MM.1S (cell line): ENCODE measurements at regions not wholly inside any gene's neighbourhood (a gene's known extent, or its start where the extent isn't known, plus 50 kb on each side); places are given as distances from the start of the nearest gene placed in this dataset.

Experiments
- DNase-seq: peaks from one replicate; pipeline ENCODE4 v3.0.0-alpha.2; 2015
- H2AFZ ChIP-seq: fragments of 300-600 bp; sonication (generic); 2 replicates; pipeline ENCODE4 v1.6.0; 2016; ENCODE audit warnings: antibody characterized with exemption, low read length
- H3F3A ChIP-seq: fragments of 300-600 bp; sonication (generic); 2 replicates; pipeline ENCODE4 v1.6.1; 2016; ENCODE audit warnings: mild to moderate bottlenecking, antibody characterized with exemption, low read length, moderate library complexity, mixed read lengths; ENCODE audit not compliant: insufficient read depth
- H3K27ac ChIP-seq: fragments of 300-600 bp; sonication (generic); 2 replicates; pipeline ENCODE4 v1.5.1; 2016; ENCODE audit warnings: mild to moderate bottlenecking, low read length
- H3K27me3 ChIP-seq: fragments of 300-600 bp; sonication (generic); replicated peaks from 2 replicates; pipeline ENCODE4 v1.6.0; 2016; ENCODE audit warnings: low read length; ENCODE audit not compliant: insufficient read depth
- H3K36me3 ChIP-seq: fragments of 300-600 bp; sonication (generic); replicated peaks from 2 replicates; pipeline ENCODE4 v1.6.1; 2016; ENCODE audit warnings: mild to moderate bottlenecking, low read length, mixed read lengths; ENCODE audit not compliant: insufficient read depth
- H3K4me1 ChIP-seq: fragments of 300-600 bp; sonication (generic); 2 replicates; pipeline ENCODE4 v1.6.1; 2016; ENCODE audit warnings: low read length, mixed read lengths
- H3K4me2 ChIP-seq: fragments of 300-600 bp; sonication (generic); 2 replicates; pipeline ENCODE4 v1.6.0; 2016; ENCODE audit warnings: low read depth, low read length
- H3K4me3 ChIP-seq: fragments of 300-600 bp; sonication (generic); 2 replicates; pipeline ENCODE4 v1.5.1; 2016; ENCODE audit warnings: low read length, mixed read lengths
- H3K79me2 ChIP-seq: fragments of 300-600 bp; sonication (generic); 2 replicates; pipeline ENCODE4 v1.6.1; 2016; ENCODE audit warnings: mixed run types, low read length, mixed read lengths
- H3K9ac ChIP-seq: fragments of 300-600 bp; sonication (generic); 2 replicates; pipeline ENCODE4 v1.6.1; 2016; ENCODE audit warnings: low read length, mixed read lengths
- H3K9me2 ChIP-seq: fragments of 300-600 bp; sonication (generic); replicated peaks from 2 replicates; pipeline ENCODE4 v1.6.1; 2016; ENCODE audit warnings: mild to moderate bottlenecking, low read length, mixed read lengths; ENCODE audit not compliant: insufficient read depth
- H3K9me3 ChIP-seq: fragments of 300-600 bp; sonication (generic); replicated peaks from 2 replicates; pipeline ENCODE4 v1.6.1; 2016; ENCODE audit warnings: mild to moderate bottlenecking, low read length, mixed read lengths; ENCODE audit not compliant: insufficient read depth
- H4K20me1 ChIP-seq: fragments of 300-600 bp; sonication (generic); 2 replicates; pipeline ENCODE4 v1.6.1; 2016; ENCODE audit warnings: mild to moderate bottlenecking, low read length, moderate library complexity, mixed read lengths; ENCODE audit not compliant: insufficient read depth
- EZH2 ChIP-seq: fragments of 300-600 bp; sonication (generic); optimal IDR thresholded peaks from 2 replicates; pipeline ENCODE3; 2017; ENCODE audit warnings: low read depth, mild to moderate bottlenecking, antibody characterized with exemption, low read length, mixed read lengths
- EZH2phosphoT487 ChIP-seq: fragments of 300-600 bp; sonication (generic); IDR thresholded peaks from 2 replicates; pipeline ENCODE4 v1.6.1; 2018; ENCODE audit warnings: antibody characterized with exemption, low read length
- TF ChIP-seq, protein P1 (sequence below): fragments of 300-600 bp; sonication (generic); IDR thresholded peaks from 2 replicates; pipeline ENCODE4 v1.5.1; 2016; ENCODE audit warnings: antibody characterized with exemption, low read length, mixed read lengths

DNA sequence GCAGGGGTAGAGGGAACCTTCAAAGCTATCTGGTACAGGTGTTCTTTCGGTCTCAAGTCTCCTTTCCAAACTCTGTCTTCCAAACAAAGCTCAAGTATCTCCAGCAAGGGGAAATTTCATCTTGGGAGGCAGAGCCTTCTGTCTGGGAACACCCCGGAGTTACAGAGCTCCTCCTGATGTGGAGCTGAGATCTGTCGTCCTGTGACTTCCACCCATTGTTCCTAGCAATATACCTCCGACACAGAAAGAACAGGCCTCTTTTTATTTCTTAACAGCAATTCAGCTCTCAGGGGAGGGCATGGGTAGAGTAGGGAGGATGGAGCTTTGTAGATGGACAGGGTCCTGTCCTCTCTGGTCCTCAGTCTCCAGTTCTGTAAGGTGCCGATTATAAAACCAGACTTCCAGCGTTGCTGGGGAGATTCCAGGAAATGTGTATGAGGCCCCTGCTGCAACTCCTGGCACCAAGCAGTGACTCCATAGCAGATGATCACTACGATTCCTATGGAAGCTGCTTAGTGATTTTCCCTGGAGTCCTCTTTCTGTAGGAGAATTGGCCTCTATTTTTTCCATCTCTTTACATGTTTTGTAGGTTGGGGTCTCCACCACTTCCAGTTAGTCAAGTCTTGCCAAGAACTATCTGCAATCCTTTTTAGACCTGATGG lies 56.0 kb upstream of the ARGLU1 start:
- no peaks in the 10 kb centered on the region for H3K9me2 ChIP-seq
- no peaks in the 10 kb centered on the region for H4K20me1 ChIP-seq
- TF ChIP-seq, protein P1, sequence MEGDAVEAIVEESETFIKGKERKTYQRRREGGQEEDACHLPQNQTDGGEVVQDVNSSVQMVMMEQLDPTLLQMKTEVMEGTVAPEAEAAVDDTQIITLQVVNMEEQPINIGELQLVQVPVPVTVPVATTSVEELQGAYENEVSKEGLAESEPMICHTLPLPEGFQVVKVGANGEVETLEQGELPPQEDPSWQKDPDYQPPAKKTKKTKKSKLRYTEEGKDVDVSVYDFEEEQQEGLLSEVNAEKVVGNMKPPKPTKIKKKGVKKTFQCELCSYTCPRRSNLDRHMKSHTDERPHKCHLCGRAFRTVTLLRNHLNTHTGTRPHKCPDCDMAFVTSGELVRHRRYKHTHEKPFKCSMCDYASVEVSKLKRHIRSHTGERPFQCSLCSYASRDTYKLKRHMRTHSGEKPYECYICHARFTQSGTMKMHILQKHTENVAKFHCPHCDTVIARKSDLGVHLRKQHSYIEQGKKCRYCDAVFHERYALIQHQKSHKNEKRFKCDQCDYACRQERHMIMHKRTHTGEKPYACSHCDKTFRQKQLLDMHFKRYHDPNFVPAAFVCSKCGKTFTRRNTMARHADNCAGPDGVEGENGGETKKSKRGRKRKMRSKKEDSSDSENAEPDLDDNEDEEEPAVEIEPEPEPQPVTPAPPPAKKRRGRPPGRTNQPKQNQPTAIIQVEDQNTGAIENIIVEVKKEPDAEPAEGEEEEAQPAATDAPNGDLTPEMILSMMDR: no peak
- no peak for TF ChIP-seq EZH2phosphoT487
- no peak for TF ChIP-seq EZH2
- H3K9ac ChIP-seq: no peak overlapping the region
- no peaks in the 10 kb centered on the region for H3K9me3 ChIP-seq
- no peak overlapping the region for H3K27ac ChIP-seq
- H3F3A ChIP-seq: no peaks in the 10 kb centered on the region
- DNase-seq: no peak
- H3K4me1 ChIP-seq: no peaks in the 10 kb centered on the region
- no peaks in the 10 kb centered on the region for H3K79me2 ChIP-seq
- no peaks in the 10 kb centered on the region for H3K36me3 ChIP-seq
- H3K4me2 ChIP-seq: no peak overlapping the region
- no peak overlapping the region for H2AFZ ChIP-seq
- no peak overlapping the region for H3K4me3 ChIP-seq
- no peaks in the 10 kb centered on the region for H3K27me3 ChIP-seq

DNA sequence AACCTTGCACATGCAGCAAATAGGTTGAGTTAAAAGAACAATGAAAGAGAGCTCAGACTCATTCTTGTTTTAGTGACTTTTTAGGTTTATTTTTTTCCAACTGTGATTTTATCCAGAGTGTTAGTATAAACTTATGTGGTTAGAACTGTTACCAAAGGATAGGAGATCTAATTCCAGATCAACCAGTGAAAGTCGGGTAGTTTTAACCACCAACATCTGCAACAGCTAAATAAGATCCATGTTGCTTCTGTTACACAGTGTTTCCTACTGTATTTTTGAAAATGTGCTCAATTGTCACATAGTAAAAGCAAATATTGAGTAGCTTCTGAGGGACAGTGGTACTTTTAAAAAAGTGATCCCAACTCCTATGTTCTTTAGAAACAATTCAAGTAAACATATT lies 53.9 kb upstream of the ARGLU1 start:
- no peaks in the 10 kb centered on the region for H3K9me3 ChIP-seq
- H3F3A ChIP-seq: no peaks in the 10 kb centered on the region
- no peak overlapping the region for H3K4me3 ChIP-seq
- H3K27me3 ChIP-seq: no peaks in the 10 kb centered on the region
- no peak for TF ChIP-seq EZH2
- TF ChIP-seq EZH2phosphoT487: no peak
- H3K4me1 ChIP-seq: no peaks in the 10 kb centered on the region
- H3K27ac ChIP-seq: no peak overlapping the region
- H3K9me2 ChIP-seq: no peaks in the 10 kb centered on the region
- no peak overlapping the region for H3K4me2 ChIP-seq
- no peaks in the 10 kb centered on the region for H3K79me2 ChIP-seq
- no peaks in the 10 kb centered on the region for H4K20me1 ChIP-seq
- H2AFZ ChIP-seq: no peak overlapping the region
- no peak for DNase-seq
- no peak overlapping the region for H3K9ac ChIP-seq
- no peaks in the 10 kb centered on the region for H3K36me3 ChIP-seq

DNA sequence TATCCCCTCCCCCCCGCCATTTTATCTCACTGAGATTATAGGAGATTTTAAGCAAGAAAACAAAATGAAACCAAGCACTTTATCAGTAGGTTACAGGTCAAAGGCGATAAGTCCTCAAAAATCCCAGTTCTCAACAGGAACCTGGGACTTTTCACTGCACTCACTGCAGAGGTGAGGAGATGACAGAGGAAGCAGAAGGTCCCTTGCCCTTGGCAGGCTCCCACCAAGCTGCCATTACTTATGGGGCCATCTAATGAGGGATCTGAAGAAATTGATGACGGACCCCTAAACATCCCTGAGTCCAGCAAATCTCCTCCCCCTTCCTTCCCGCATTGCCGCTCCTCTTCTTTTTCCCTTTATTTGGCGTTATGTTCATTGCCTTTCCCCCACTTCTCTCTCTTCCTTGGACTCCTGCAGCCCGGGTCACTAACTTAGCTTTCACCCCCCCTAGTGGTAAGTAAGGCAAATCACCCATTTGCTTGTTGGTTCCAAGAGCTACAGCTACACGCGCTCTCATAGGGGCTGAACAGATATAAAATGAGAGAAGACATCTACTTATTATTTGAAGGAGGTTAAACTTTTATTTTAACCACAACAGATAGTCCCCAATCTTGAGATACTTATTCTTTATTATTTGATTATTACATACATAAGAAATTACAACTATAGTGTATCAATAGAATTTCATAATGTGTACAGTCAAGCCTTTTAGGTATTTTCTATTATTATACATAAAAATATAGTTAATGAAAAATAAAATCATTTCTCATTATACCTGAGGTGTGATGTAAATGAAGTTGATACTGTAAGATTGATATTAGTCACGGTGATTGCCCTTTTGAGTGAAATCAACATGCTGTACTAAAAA lies 52.0 kb upstream of the ARGLU1 start:
- TF ChIP-seq, protein P1: peak; percentile 73
- TF ChIP-seq EZH2: no peak
- TF ChIP-seq EZH2phosphoT487: no peak
- peak overlapping the region; percentile 17; the same call in 1 of the 2 replicates for H2AFZ ChIP-seq
- no peak overlapping the region for H3K9ac ChIP-seq
- H3K27ac ChIP-seq: no peak overlapping the region
- H3F3A ChIP-seq: no peaks in the 10 kb centered on the region
- H3K27me3 ChIP-seq: no peaks in the 10 kb centered on the region
- H3K36me3 ChIP-seq: no peaks in the 10 kb centered on the region
- peak overlapping the region; percentile 17; the same call in 1 of the 2 replicates for H3K4me2 ChIP-seq
- H3K9me3 ChIP-seq: no peaks in the 10 kb centered on the region
- no peaks in the 10 kb centered on the region for H3K4me1 ChIP-seq
- DNase-seq: peak; percentile 54
- H3K4me3 ChIP-seq: no peak overlapping the region
- no peaks in the 10 kb centered on the region for H3K9me2 ChIP-seq
- H4K20me1 ChIP-seq: no peaks in the 10 kb centered on the region
- no peaks in the 10 kb centered on the region for H3K79me2 ChIP-seq
